ENCODE measurements at regions not wholly inside any gene's neighbourhood (a gene's known extent, or its start where the extent isn't known, plus 50 kb on each side); places are given as distances from the start of the nearest gene placed in this dataset.

DNA sequence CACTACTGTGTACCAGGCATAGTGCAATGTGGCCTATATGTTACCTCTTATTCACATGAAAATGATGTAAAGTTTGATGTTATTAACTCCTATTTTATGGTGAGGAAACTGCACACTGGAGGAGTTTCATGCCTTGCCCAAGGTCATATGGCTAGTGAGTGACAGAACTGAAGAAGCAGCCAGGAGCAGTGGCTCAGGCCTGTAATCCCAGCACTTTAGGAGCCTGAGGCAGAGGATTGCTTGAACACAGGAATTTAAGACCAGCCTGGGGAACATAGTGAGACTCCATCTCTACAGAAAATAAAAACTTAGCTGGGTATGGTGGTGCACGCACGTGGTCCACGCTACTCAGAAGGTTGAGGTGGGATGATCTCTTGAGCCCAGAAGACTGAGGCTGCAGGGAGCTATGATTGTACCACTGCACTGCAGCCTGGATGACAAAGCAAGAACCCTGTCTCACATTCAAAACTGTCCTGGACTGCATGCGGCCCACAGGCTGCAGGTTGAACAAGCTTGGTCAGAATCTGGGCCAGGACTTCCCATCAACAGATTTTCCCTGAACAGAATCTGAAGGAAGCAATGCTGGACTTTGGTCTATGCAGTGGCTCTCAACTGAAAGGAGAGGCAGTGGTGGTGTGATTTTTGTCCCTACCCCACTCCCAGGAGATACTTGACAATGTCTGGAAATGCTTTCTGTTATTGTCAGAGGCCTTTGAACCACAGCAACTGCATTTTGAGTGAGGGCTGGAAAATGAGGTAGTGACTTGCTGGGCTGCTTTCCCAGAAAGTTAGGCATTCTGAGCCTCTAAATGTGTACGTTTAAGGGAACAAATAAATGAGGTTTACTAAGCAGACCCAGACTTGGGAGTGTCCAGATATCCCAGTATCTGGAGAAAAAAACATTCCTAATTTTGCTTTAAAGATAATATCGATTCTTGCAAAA is 479.5 kb downstream of the TMEM114 start:
- no peak for TF ChIP-seq CTCF (IDR thresholded peaks at IDR 0.05; ENCODE audit: insufficient read depth in 1 of 2, low read depth in 1 of 2, low read length in 1 of 2, severe bottlenecking in 1 of 2, unreplicated experiment in 1 of 2)
- no peaks in the 10 kb centered on the region for H3K36me3 ChIP-seq (ENCODE audit: control insufficient read depth, insufficient read depth, low read length)
- Mint-ChIP-seq H3K27me3 (ENCODE audit: insufficient read depth, unreplicated experiment) (no peaks in the 10 kb centered on the region), H3K36me3 (ENCODE audit: insufficient read depth, unreplicated experiment) (peaks cover 6% of the 10 kb centered on the region), H3K4me3 (ENCODE audit: unreplicated experiment) (no peak overlapping the region), H3K27ac (ENCODE audit: unreplicated experiment) (no peak overlapping the region), H3K9me3 (ENCODE audit: unreplicated experiment) (peaks cover 24% of the 10 kb centered on the region), H3K4me1 (ENCODE audit: low read depth, unreplicated experiment) (no peaks in the 10 kb centered on the region)
- BruUV-seq (replicated peaks) = no TSS peak
- no peaks in the 10 kb centered on the region for H3K9me3 ChIP-seq
- no peaks in the 10 kb centered on the region for H3K27me3 ChIP-seq (replicated peaks; ENCODE audit: control insufficient read depth, insufficient read depth, low read length)
- ChIA-PET CTCF (no interaction called here), POLR2A (no interaction called here)
- no peaks in the 10 kb centered on the region for H3K4me1 ChIP-seq
- no peak for DNase-seq
- intact Hi-C loops (cut with micrococcal nuclease; ENCODE audit: unreplicated experiment) = no loop called here
- H3K4me3 ChIP-seq (ENCODE audit: low read depth, low read length) = no peak overlapping the region

DNA sequence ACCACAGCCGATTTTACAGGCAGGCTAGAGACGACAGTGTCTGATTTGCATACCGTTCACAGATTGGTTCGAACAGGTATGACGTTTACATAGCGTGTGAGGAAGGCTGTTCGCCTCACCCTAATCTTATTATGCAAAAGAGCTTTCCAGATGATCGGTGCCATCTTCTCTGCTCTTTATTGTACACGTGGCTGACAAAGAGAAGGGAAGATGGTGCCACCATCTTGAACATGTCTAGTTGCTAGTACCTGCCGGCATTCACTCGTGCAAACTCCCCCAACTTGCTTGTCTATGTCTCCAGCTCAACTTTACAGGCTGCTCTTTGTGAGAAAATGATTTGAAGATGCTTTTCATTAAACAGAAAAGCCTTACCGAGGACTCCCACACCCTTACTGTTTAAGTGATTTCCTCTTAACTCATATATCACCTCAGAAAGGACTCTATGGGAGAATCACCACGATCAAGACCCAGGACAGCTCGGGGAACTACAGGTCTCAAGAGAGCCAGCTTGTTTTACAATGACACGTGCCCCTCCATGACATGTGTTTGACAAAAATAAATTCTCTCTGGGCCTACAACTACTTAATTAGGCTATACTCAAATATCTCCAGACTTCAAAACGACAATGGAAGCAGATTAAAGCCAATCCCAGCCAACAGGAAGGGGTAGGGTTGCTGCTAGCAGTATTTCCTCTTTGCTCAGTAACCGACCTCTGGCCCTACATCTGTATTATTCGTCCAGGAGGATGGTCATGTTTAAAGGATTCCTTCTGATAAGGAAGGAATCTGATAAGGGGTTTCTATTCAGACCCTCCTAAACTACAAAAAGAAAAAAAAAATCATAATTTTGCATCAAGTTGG is 480.6 kb downstream of the TMEM114 start:
- no peak overlapping the region for H3K27ac Mint-ChIP-seq (ENCODE audit: unreplicated experiment)
- ChIA-PET CTCF (no interaction called here), POLR2A (no interaction called here)
- no peak overlapping the region for H3K4me3 Mint-ChIP-seq (ENCODE audit: unreplicated experiment)
- Histone ChIP-seq H3K27me3 (replicated peaks; ENCODE audit: control insufficient read depth, insufficient read depth, low read length) (no peaks in the 10 kb centered on the region), H3K4me3 (ENCODE audit: low read depth, low read length) (no peak overlapping the region), H3K36me3 (ENCODE audit: control insufficient read depth, insufficient read depth, low read length) (no peaks in the 10 kb centered on the region), H3K9me3 (no peaks in the 10 kb centered on the region), H3K4me1 (no peaks in the 10 kb centered on the region)
- TF ChIP-seq CTCF (IDR thresholded peaks at IDR 0.05; ENCODE audit: insufficient read depth in 1 of 2, low read depth in 1 of 2, low read length in 1 of 2, severe bottlenecking in 1 of 2, unreplicated experiment in 1 of 2) = no peak
- peaks cover 6% of the 10 kb centered on the region for H3K36me3 Mint-ChIP-seq (ENCODE audit: insufficient read depth, unreplicated experiment)
- peaks cover 24% of the 10 kb centered on the region for H3K9me3 Mint-ChIP-seq (ENCODE audit: unreplicated experiment)
- intact Hi-C loops (cut with micrococcal nuclease; ENCODE audit: unreplicated experiment) = no loop called here
- no peaks in the 10 kb centered on the region for H3K4me1 Mint-ChIP-seq (ENCODE audit: low read depth, unreplicated experiment)
- BruUV-seq (replicated peaks) = no TSS peak
- H3K27me3 Mint-ChIP-seq (ENCODE audit: insufficient read depth, unreplicated experiment) = no peaks in the 10 kb centered on the region
- DNase-seq = no peak

DNA sequence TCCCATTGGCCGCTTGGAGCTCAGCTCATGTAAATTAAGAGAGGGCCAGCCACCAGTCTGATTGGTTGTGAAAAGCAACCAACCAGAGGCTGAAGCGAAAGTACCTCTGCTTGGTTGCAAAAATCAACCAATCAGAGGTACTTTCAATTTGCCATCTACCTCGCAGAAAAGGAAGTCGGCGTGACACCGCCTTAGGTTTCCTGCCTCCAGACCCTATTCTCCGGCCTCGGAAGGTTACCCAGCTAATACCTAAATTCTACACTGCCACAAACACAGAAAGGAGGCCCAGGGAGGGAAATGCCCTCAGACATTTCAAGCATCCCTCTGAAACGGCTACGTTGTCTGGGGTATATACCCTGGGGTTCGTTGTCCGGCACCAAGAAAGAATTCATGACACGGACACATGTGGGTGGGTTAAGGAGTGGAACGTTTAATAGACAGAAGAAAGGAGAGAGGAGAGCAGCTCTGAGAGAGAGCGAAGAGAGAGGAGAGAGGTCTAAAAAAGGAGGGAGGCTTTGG is 481.3 kb downstream of the TMEM114 start:
- Histone ChIP-seq H3K4me1 (no peaks in the 10 kb centered on the region), H3K9me3 (no peaks in the 10 kb centered on the region), H3K4me3 (ENCODE audit: low read depth, low read length) (no peak overlapping the region), H3K27me3 (replicated peaks; ENCODE audit: control insufficient read depth, insufficient read depth, low read length) (no peaks in the 10 kb centered on the region), H3K36me3 (ENCODE audit: control insufficient read depth, insufficient read depth, low read length) (no peaks in the 10 kb centered on the region)
- Mint-ChIP-seq H3K27me3 (ENCODE audit: insufficient read depth, unreplicated experiment) (no peaks in the 10 kb centered on the region), H3K9me3 (ENCODE audit: unreplicated experiment) (peaks cover 21% of the 10 kb centered on the region), H3K4me3 (ENCODE audit: unreplicated experiment) (no peak overlapping the region), H3K4me1 (ENCODE audit: low read depth, unreplicated experiment) (no peaks in the 10 kb centered on the region), H3K27ac (ENCODE audit: unreplicated experiment) (no peak overlapping the region), H3K36me3 (ENCODE audit: insufficient read depth, unreplicated experiment) (peaks cover 5% of the 10 kb centered on the region)
- POLR2A ChIA-PET = no interaction called here
- no peak for TF ChIP-seq CTCF (IDR thresholded peaks at IDR 0.05; ENCODE audit: insufficient read depth in 1 of 2, low read depth in 1 of 2, low read length in 1 of 2, severe bottlenecking in 1 of 2, unreplicated experiment in 1 of 2)
- intact Hi-C loops (cut with micrococcal nuclease; ENCODE audit: unreplicated experiment) = no loop called here
- no peak for DNase-seq
- CTCF ChIA-PET = no interaction called here
- no TSS peak for BruUV-seq (replicated peaks)

Data from Caco-2 (cell line).